ENCODE measurements at regions not wholly inside any gene's neighbourhood (a gene's known extent, or its start where the extent isn't known, plus 50 kb on each side); places are given as distances from the start of the nearest gene placed in this dataset.

DNA sequence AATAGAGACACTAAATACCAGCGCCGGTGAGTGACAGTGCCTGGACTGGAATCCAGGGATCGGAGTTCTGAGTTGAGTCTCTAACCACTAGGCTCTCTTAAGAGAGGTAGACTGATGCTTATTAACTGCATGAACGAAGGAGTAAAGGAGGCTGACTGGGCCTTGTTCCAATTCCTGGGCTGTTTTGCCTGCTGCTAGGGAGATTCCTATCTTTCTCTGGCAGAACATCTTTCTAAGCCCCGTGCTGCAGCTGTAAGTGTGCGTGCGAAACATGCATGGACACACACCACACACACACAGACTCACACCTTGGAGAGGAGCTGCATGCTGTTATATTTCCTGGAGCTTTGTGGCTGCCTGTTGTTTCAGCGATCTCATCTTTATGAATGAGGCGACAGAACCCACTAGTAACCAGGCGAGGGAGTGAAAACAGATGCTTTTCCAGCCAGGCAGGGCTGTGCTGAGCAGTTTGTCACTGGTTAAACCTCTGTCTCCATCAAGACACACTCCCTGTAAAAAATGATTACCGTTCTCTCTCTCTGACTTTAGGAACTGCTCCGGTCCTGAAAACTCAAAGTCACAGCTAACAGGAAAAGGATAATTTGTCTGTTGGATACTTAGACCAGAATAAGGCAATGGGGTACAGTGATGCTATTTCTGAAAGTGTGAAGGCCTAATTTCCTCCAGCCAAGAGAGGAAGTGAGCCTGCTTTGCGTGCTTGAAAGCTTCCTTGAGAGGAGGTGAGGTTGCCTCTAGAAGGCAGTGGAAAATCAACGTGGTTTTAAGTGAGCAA is 157.4 kb upstream of the ZNF217 start:
- DNase-seq (ENCODE audit: low spot score) (peak; percentile 67), FAIRE-seq (no peak)

DNA sequence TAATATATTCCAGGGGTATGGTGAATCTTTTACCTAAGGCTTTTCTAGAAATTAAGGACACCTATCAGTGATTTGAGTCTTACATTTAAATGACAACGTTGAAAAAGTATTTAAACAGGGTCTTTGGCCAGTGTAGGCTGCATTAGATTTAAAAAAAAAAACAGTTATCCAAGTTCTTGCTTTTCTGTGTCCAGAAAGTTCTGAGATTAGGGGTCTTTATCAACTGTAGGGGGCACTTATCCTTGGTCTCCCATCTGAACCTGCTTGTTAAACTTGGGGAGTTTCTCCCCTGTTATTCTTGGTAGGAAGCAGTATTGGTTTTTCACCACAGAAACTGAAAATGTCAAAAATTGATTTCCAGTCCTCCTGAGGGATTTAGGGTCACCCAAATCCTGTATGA is 155.9 kb upstream of the ZNF217 start:
- DNase-seq (ENCODE audit: low spot score): no peak
- FAIRE-seq: no peak

DNA sequence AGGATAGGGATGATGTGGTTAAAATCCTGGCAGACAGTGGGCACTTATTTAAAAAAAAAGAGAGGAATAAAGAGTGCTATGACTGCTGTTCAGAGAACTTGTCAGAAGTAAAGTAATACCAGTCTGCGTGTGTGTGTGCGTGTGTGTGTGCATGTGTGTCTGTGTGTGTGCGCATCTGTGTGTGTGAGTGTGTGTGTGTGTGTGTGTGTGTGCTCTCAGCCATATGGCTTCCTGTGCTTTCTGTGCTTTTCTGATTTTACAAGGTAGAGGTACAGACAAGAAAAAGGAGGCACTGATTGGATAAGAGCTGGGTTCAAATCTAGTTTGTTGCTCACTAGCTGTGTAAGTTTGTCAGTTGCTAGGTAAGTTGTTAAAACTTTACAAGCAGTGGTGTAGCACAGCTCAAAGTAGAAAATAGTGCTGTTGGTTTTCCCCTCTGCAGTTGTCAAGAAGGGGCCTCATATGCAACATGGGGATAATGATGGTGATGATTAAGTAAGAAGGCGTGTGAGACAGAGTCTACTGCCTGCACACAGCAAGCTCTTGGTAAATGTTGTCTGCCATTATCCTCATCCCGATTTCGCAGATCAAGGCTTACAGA is 155.3 kb upstream of the ZNF217 start:
- FAIRE-seq (peak; percentile 73), DNase-seq (ENCODE audit: low spot score) (peak; percentile 91)

DNA sequence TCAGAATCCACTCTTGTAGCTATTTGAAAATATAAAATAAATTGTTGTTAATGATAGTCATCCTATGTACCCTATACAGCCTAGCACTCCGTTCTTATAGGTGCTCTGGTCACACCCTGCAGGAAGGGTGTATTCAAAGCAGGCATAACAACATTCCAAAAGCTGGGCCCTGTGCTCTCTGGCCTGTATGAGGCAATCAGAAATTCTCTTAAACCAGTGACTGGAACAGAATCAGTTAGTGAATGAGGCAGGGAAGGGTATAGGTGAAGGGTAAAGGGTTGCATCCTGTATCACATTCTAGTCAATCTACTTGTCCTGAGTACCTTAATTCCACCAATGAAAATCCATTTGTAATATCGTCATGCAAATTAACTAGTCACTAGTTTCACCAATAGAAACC is 154.5 kb upstream of the ZNF217 start:
- DNase-seq (ENCODE audit: low spot score): peak; percentile 83
- FAIRE-seq: peak; percentile 82

DNA sequence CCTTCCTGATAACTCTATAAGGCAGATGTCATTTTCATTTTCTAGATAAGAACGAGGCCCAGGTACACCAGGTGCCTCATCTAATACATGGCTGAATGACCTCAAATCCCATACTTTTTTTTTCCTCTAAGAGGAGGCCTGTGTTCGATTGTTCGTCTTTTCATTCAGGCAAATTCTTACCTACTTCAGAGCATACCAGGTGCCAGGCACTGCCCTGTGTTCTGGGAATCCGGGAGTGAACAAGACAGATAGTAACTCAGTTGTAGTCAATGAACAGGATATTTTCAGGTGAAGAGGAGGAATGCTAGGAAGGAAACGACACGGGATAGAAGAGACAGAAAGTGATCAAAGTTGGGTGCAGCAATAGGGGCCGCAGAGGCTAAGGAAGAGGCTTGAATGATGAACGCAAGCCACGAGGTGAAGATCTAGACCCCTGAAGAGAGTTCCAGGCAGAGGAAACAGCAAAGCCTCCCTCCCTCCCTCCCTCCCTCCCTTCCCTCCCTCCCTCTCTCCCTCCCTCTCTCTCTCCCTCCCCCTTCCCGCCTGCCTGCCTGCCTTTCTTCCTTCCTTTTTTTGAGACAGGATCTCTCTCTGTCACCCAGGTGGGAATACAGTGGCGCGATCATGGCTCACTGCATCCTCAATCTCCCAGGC is 150.1 kb upstream of the ZNF217 start:
- FAIRE-seq (no peak), DNase-seq (ENCODE audit: low spot score) (no peak)

DNA sequence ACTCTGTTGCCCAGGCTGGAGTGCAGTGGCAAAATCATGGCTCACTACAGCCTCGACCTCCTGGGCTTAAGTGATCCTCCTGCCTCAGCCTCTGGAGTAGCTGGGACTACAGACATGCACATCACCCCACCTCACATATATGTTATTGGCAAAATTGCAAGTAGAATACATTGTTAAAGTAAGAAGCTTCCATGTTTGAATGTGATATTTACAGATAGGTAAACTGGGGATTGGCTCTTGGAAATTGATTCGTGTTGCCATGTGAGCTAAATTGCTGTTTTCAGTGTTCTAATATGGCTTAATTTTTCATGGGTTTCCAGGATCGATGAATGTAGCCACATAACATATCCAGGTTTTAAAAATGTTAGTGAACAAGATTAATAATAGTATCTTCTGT is 149.0 kb upstream of the ZNF217 start:
- FAIRE-seq: no peak
- no peak for DNase-seq (ENCODE audit: low spot score)

DNA sequence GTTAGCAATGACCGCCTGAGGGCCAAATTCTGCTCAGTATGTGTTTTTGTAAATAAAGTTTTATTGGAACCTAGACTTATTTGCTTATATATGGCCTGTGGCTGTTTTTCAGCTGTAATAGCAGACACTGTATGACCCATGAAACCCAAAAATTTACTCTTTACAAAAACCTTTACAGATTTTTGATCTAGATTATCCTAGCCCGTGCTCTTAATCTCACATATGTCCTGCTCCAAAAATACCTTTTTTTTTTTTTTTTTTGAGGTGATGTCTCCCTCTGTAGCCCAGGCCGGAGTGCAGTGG is 148.0 kb upstream of the ZNF217 start:
- FAIRE-seq: no peak
- no peak for DNase-seq (ENCODE audit: low spot score)

DNA sequence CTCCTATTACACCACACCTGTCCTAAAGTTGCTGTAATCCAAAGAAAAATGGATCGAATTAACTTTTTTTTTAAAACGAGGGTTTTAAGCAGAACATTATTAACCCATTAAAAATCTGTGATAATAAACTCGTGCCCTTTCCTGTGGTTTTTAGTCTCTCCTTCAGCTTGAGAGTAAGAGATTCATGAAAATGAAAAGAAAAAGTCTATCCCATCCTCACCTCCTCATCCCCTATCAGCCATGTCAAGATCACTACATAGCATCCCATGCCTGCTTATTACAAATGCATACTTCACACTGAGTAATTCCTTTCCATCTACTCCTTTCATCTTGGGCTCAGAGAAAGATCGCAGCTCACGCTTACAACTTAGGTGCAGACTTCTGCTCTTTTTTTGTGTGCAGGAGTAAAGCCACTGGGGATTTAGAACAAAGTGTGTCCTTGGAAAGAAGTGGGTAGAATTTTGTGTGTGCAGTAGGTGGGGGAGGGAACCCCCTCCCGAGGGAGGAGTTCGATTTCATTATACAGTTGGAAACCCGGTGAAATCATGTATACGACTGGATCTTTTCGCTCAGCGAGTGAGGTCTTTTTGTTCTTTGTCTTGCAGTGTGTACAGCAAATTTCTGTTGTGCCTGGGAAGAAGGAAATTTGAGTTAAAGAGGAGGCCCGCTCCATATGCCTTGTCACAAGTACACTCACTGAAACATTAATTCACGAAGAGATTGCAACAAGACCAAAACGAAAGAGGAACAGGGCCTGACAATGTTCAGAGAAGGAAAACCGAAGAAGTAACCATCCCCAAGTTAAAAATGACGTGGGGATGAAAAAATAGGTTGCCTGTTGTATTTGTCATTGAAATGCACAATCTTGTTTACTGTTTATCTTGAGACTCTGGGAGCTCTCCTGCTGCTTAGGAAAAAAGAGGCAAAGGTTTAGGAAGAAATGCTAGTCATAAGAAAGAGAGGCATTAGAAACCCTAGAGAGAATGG is 146.5 kb upstream of the ZNF217 start:
- FAIRE-seq: peak; percentile 35

DNA sequence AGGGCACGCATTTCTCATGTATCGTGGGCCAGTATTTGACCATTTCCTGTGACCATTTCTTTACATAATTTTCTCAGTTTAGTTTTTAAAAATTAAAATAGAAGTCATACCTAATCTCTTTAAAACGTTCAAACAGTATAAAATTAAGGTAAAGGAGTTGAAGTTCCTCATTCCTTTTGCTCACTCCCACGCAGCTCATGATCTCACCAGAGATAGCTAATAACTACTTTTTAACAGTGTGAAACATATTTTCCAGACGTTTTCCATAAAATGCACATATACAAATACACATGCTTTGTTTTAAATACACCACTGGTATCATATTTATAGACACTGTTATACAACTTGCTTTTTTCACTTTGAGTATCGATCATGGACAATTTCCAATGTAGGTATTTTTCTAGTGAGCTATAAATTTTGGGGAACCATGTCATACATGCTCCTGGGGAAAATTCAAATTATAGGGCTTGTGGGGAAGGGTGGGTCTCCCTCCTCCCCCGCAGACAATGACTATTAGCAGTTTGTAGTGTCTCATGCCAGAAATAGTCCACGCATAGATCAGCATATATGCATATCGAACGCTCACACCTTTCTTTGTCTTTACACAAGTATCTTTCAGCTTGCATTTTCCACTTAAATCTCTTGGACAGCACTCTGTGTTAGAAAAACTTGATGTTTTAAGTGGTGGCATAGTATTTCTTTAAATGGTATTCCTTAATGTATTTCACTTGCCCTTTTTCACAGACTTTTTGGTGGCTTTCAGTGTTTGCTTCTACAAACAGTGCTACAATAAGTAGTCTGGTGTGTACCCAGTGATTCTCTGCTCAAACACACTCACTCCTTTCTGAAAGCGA is 145.5 kb upstream of the ZNF217 start:
- DNase-seq (ENCODE audit: low spot score): no peak
- peak; percentile 52 for FAIRE-seq

More for the DNA sequence above, 146.5 kb upstream of the ZNF217 start:
- DNase-seq (ENCODE audit: low spot score): peak; percentile 50

DNA sequence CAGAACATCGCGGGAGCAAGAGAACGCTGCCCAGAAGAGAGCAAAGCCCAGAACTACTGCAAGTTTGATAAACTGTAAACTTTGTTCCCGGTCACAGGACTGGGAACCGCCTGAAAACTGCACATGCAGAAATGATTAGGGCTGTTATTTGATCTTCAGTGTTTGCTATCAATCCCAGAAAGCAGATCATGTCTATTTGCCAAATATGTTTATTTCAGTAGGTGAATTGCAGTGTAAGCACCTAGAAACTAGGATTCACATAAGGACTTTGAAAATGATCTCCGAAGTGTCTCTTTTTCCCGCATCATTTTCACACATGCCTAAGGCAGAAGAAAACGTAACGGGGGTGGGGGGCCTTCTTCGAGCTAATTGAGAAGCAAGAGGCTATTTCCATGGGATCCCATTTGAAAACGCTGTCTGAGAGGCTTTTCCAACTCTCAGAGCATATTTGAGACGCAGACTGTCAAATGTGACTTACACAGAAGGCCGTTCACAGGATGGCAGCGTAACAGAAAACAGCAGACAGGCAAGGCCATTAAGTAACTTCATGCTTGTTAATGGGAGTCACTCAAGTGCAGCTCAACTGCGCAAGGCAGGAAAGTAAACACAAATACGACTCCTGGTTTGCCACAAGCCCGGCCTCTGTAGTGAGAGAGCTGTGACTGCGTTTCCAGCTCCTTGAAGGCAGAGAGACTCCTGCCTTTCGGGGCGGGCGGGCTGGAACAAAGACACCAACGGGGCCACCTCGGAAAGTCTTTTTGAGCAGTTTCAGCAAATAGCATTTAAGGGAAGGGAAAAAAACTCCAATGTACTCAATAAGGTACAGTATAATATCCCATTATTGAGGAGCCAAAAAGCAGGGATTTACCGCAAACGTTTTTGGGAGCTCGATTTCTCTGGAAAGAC is 144.7 kb upstream of the ZNF217 start:
- FAIRE-seq: peak; percentile 37
- peak; percentile 83 for DNase-seq (ENCODE audit: low spot score)

DNA sequence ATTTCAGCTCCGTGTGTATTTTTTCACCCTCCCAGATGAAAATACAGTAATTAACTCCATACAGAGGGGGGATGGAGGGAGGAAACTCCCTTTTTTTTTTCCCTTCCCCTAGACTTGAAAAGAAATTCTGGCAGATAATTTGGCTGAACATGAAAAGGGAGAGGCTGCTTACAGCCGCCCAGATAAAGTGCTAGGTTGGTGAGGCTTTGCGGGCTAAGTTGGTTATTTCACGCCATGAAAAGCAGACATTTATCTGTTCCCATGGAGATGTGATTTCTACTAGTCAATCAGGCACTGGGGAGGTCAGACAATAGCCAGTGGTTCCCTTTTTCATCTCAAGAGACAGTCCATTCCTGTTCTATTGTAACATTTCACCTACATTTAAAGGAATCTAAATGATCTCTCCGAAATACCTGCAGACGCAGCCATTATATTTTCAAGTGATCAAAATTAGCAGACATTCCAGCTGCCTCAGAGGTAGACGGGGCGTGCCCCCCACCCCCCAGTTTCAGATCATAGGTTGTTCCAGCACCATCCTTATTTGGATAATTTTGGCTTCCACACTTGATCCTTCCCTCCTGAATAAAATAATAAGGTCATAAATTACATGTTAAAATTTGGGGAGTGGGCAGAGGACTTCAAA is 143.9 kb upstream of the ZNF217 start:
- FAIRE-seq (no peak), DNase-seq (ENCODE audit: low spot score) (no peak)

DNA sequence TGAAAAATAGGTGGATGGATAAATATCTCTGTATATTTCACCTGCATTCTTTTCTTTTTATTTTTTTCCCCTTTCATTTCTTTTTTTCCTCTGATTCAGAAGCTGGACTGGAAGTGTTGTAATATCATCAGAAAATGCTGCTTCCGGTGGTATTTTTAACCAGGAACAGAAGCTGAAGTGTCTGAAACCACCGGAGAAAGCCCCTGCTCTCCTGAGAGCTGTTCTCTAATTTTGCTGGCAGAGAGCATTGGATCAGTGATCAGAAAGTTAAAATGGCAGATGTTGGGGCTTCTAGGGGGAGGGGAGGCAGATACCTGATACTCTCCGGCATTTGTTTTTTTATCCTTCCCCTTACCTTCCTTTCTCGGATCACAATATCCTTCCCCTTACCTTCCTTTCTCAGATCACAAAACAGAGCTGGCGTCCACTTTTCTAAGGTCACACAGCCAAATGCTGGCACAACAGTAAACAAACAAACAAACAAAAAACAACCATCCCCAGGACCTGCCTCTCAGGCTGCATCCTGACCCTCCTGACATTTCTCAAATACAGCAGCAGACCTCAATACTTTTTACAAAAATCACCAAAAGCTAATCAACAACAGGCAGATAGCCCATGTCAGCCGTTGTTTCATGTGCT is 143.2 kb upstream of the ZNF217 start:
- FAIRE-seq: no peak
- DNase-seq (ENCODE audit: low spot score): peak; percentile 13

DNA sequence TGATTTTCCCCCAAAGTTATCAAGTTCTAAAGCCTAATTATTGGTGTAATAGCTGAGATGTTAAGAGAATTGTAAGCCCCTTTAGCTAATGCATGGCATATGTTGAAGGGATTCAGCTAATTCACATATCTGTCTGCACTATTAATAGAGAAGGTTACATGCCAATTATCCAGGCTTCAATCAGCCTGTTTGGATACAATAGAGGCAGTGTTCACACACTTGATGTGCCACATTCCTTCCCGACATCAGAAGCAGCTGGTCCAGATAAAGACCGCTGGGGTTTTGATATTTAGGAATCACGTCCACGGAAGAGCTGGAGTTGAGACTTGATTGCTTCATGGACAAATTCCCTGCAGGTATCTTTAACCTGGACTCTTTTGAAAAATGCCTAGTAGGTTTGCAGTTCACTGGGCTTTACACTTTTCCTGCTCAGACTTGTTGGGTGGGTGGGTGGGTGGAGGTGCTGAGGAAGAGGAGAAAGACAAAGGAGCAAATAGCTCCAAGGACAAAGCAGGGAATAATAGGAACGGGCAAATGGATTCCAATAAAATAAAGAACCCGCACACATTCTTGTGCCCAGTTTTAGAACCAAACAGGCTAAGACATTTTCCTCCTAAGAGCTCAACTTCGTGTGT is 142.6 kb upstream of the ZNF217 start:
- DNase-seq (ENCODE audit: low spot score) (no peak), FAIRE-seq (no peak)

DNA sequence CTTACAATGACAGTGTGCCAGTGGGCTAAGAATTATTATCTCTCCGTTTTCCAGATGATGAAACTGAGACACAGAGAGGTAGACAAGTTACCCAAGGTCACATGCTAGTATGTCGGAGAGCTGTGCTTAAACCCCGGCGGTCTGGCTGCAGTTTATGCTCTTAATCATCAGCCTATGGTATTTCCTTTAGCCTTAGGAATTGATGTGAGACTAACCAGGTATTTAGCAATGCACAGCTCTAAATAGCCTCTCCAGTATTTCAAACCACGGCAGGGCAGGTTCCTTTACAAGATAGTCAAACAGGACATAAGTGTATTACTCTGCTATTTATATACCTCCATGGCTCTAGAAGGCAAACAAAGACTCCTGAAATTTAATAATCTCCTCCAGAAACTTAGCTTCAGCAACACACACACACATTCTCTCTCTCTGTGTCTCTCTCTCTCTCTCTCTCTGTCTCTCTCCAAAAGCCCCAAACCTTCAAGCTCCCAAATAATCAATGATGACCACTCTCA is 142.0 kb upstream of the ZNF217 start:
- DNase-seq (ENCODE audit: low spot score) (peak; percentile 93), FAIRE-seq (peak; percentile 93)

DNA sequence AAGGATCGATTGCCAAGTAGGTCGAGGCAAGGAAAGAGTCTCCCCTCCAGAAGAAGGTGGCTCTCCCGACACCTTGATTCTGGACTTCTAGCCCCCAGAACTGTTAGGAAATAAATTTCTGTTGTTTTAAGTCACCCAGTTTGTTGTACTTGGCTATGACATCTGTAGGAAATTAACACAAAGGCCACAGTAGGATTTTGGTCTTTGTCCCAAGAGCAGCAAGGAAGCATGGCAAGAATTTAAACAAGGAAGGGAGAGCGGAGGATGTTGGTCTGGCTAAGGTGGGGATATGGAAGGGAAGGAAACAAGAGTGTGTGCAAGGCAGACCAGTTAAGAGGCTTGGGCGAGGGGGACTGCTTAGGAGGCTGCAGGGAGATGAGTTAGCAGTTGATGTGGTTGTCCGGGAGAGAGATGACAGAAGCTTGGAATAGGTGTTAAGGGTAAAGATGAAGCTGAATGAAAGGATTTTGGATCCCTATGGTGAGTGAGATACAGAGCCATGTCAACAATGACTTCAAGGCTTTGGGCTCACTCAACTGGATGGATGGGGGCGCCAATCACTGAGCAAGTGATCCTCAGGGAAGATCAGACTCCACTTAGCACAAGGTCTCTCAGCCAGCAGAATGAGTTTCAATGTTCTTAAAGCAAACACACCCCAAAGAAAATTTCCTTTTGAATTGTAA is 140.5 kb upstream of the ZNF217 start:
- DNase-seq (ENCODE audit: low spot score): no peak
- FAIRE-seq: no peak

DNA sequence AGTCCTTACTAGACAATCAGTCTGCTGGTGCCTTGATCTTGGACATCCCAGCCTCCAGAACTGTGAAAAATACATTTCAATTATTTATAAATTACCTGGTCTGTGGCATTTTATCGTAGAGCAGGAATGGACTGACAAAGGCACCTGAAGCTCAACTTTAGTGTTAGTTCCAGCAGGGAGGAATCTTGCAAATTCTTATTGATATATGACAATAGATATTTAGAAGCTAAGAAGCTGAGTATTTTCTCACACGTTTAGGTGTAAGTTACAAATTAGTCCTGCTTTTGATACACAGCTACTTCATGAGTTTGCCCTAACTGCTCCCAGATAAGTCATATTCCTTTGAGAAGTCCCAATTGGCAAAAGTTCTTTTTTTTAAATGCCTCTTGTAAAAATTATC is 138.0 kb upstream of the ZNF217 start:
- DNase-seq (ENCODE audit: low spot score): no peak
- no peak for FAIRE-seq

DNA sequence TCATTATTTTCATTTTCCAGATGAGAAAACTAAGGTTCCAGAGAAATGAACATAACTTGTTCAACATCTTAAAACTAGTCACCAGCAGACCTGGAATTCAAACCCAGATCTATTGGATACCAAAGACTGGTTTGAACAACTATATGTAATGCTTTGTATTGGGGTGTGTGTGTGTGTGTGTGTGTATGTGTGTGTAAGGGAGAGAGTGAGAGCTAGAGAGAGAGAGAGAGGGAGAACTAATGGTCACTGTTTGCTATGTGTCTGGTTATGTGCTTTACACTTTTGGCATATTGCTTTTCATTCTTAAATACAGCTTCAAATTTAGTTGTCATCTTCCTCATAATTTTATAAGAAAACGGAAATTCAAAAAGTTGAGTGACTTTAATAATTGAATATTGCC is 134.7 kb upstream of the ZNF217 start:
- no peak for DNase-seq (ENCODE audit: low spot score)
- FAIRE-seq: no peak
